Astrocyte (in vitro differentiated cells and primary cell): ENCODE measurements at regions not wholly inside any gene's neighbourhood (a gene's known extent, or its start where the extent isn't known, plus 50 kb on each side); places are given as distances from the start of the nearest gene placed in this dataset.

Experiments used
- CTCF ChIP-seq: IDR thresholded peaks from 2 replicates; pipeline ENCODE4 v1.5.1; 2011; ENCODE audit warnings: low read depth, mild to moderate bottlenecking, inconsistent platforms, low read length, moderate library complexity; ENCODE audit not compliant: insufficient read depth
- EZH2 ChIP-seq: IDR thresholded peaks from 2 replicates; pipeline ENCODE4 v1.6.1; 2012; ENCODE audit warnings: mild to moderate bottlenecking, low read length, inconsistent platforms; ENCODE audit not compliant: insufficient read depth

GRCh38 chr17:6927290-6928126, 68.3 kb upstream of the ALOX12 start:
- TF ChIP-seq EZH2 (no peak), CTCF (no peak)
